Suppressor macrophage treated with lipopolysaccharide for 1 hour (primary cell): ENCODE measurements at regions not wholly inside any gene's neighbourhood (a gene's known extent, or its start where the extent isn't known, plus 50 kb on each side); places are given as distances from the start of the nearest gene placed in this dataset.
A peak's percentile ranks its signal among the peaks of the same experiment; 100 is the strongest.

ENCODE experiments used
- DNase-seq, 3 donors: peaks; one replicate each; pipeline ENCODE4 v3.0.0-alpha.2; 2020 to 2022

GRCh38 chr15:94925680-94926079 is 694.3 kb downstream of the MCTP2 start:
- DNase-seq, result no peak

GRCh38 chr15:94927003-94927402 is 695.6 kb downstream of the MCTP2 start:
- no peak for DNase-seq

GRCh38 chr15:94929282-94929681 is 697.9 kb downstream of the MCTP2 start:
- no peak for DNase-seq

- DNase-seq, result no peak
Measured at GRCh38 chr15:94930441-94930840, 699.1 kb downstream of the MCTP2 start.

GRCh38 chr15:94930960-94931359 is 699.6 kb downstream of the MCTP2 start:
- DNase-seq, result no peak

GRCh38 chr15:94934440-94934839 is 703.1 kb downstream of the MCTP2 start:
- DNase-seq, result no peak

- no peak for DNase-seq
Measured at GRCh38 chr15:94937242-94937641, 705.9 kb downstream of the MCTP2 start.

GRCh38 chr15:94943888-94944287 is 712.5 kb downstream of the MCTP2 start:
- DNase-seq, result no peak

- DNase-seq, result no peak
Measured at GRCh38 chr15:94951538-94951937, 720.2 kb downstream of the MCTP2 start.

GRCh38 chr15:94963953-94964352 is 732.6 kb downstream of the MCTP2 start:
- no peak for DNase-seq

GRCh38 chr15:94965593-94965992 is 734.2 kb downstream of the MCTP2 start:
- no peak for DNase-seq

- no peak for DNase-seq
Measured at GRCh38 chr15:94968133-94968532, 736.8 kb downstream of the MCTP2 start.

- no peak for DNase-seq
Measured at GRCh38 chr15:94970096-94970495, 738.7 kb downstream of the MCTP2 start.

GRCh38 chr15:94970802-94971201 is 739.4 kb downstream of the MCTP2 start:
- DNase-seq, result no peak

GRCh38 chr15:94972314-94972713 is 741.0 kb downstream of the MCTP2 start:
- DNase-seq, result no peak

GRCh38 chr15:94987085-94987484 is 755.7 kb downstream of the MCTP2 start:
- DNase-seq, result no peak

GRCh38 chr15:94991718-94992117 is 760.4 kb downstream of the MCTP2 start:
- DNase-seq, result no peak

- DNase-seq, result no peak
Measured at GRCh38 chr15:95009635-95010034, 778.3 kb downstream of the MCTP2 start.

- no peak for DNase-seq
Measured at GRCh38 chr15:95013381-95013780, 782.0 kb downstream of the MCTP2 start.

GRCh38 chr15:95016511-95017229 is 785.3 kb downstream of the MCTP2 start:
- no peak for DNase-seq

GRCh38 chr15:95017666-95018328 is 786.4 kb downstream of the MCTP2 start:
- DNase-seq, result no peak

GRCh38 chr15:95018888-95019545 is 787.7 kb downstream of the MCTP2 start:
- peak; percentile 24 to 35 (median 29) for DNase-seq

- DNase-seq, result no peak
Measured at GRCh38 chr15:95019907-95020306, 788.5 kb downstream of the MCTP2 start.

- no peak for DNase-seq
Measured at GRCh38 chr15:95021816-95022215, 790.5 kb downstream of the MCTP2 start.
